HEK293 (cell line): ENCODE measurements at regions not wholly inside any gene's neighbourhood (a gene's known extent, or its start where the extent isn't known, plus 50 kb on each side); places are given as distances from the start of the nearest gene placed in this dataset.

Experiments used
- CTCF ChIA-PET: fragments of 350-600 bp; formaldehyde crosslinking; extraction: SDS; loops from one replicate; lab custom pipeline; 2021; ENCODE audit warnings: antibody characterized with exemption; lab: Yijun Ruan, JAX
- POLR2A ChIA-PET: fragments of 300-600 bp; formaldehyde crosslinking; extraction: SDS; loops from one replicate; lab custom pipeline; 2020; ENCODE audit warnings: antibody characterized with exemption, inconsistent platforms; lab: Yijun Ruan, JAX
- H3K27ac ChIP-seq: fragments of 200-500 bp; sonication (Bioruptor generic); 2 replicates; pipeline ENCODE4 v1.5.1; 2014; ENCODE audit warnings: low read depth, low read length, control low read depth, inconsistent platforms; ENCODE audit errors: extremely low read depth
- H3K36me3 ChIP-seq, 2 experiments: fragments of 200-500 bp in 1 of 2; sonication (Bioruptor generic) in 1 of 2; 1 replicate in 1 of 2; 2 replicates in 1 of 2; pipeline ENCODE4 v1.5.1; 2014 to 2017; ENCODE audit warnings: inconsistent platforms in 2 of 2, low read length in 2 of 2; ENCODE audit not compliant: control insufficient read depth in 2 of 2, insufficient read depth in 1 of 2
- H3K4me1 ChIP-seq: fragments of 200-500 bp; sonication (Bioruptor generic); 2 replicates; pipeline ENCODE4 v1.5.1; 2014; ENCODE audit warnings: mild to moderate bottlenecking, low read length, inconsistent platforms; ENCODE audit not compliant: control insufficient read depth, insufficient read depth
- H3K4me3 ChIP-seq: 2 replicates; pipeline ENCODE4 v1.5.1; 2011; ENCODE audit warnings: low read depth, mild to moderate bottlenecking, control low read depth, low read length, moderate library complexity
- H3K9me3 ChIP-seq: fragments of 200-500 bp; sonication (Bioruptor generic); 2 replicates; pipeline ENCODE4 v1.5.1; 2014; ENCODE audit warnings: low read depth, low read length, inconsistent platforms; ENCODE audit not compliant: control insufficient read depth, insufficient read depth
- REPIN1 ChIP-seq: fragments of 450-650 bp; formaldehyde crosslinking; IDR thresholded peaks from 2 replicates; pipeline ENCODE4 v1.5.1; 2017; ENCODE audit warnings: missing biosample characterization, missing genetic modification characterization, low read depth
- SCRT1 ChIP-seq: fragments of 450-650 bp; formaldehyde crosslinking; IDR thresholded peaks from 2 replicates; pipeline ENCODE4 v1.5.1; 2016; ENCODE audit warnings: missing biosample characterization, missing genetic modification characterization, borderline replicate concordance
- ZNF133 ChIP-seq: fragments of 450-650 bp; formaldehyde crosslinking; IDR thresholded peaks from 2 replicates; pipeline ENCODE4 v1.5.1; 2016; ENCODE audit warnings: missing biosample characterization, missing genetic modification characterization
- ZNF211 ChIP-seq: fragments of 450-650 bp; formaldehyde crosslinking; IDR thresholded peaks from 2 replicates; pipeline ENCODE4 v1.5.1; 2016; ENCODE audit warnings: low read depth, missing biosample characterization, missing genetic modification characterization
- ZNF223 ChIP-seq: fragments of 450-650 bp; formaldehyde crosslinking; IDR thresholded peaks from 2 replicates; pipeline ENCODE4 v1.5.1; 2016; ENCODE audit warnings: missing biosample characterization, missing genetic modification characterization
- ZNF23 ChIP-seq: fragments of 450-650 bp; formaldehyde crosslinking; IDR thresholded peaks from 2 replicates; pipeline ENCODE4 v1.5.1; 2016; ENCODE audit warnings: missing biosample characterization, missing genetic modification characterization, borderline replicate concordance
- ZNF239 ChIP-seq: fragments of 450-650 bp; formaldehyde crosslinking; IDR thresholded peaks from 2 replicates; pipeline ENCODE4 v1.5.1; 2016; ENCODE audit warnings: missing biosample characterization, missing genetic modification characterization
- ZNF350 ChIP-seq: fragments of 450-650 bp; formaldehyde crosslinking; IDR thresholded peaks from 2 replicates; pipeline ENCODE4 v1.5.0; 2017; ENCODE audit warnings: missing biosample characterization, mild to moderate bottlenecking, missing genetic modification characterization
- ZNF394 ChIP-seq: fragments of 450-650 bp; formaldehyde crosslinking; IDR thresholded peaks from 2 replicates; pipeline ENCODE4 v1.5.1; 2016; ENCODE audit warnings: missing biosample characterization, missing genetic modification characterization, mild to moderate bottlenecking, moderate library complexity, borderline replicate concordance
- ZNF514 ChIP-seq: fragments of 450-650 bp; formaldehyde crosslinking; IDR thresholded peaks from 2 replicates; pipeline ENCODE4 v1.5.1; 2016; ENCODE audit warnings: missing biosample characterization, missing genetic modification characterization
- ZNF544 ChIP-seq: fragments of 450-650 bp; formaldehyde crosslinking; IDR thresholded peaks from 2 replicates; pipeline ENCODE4 v1.5.0; 2017; ENCODE audit warnings: missing biosample characterization, missing genetic modification characterization
- ZNF561 ChIP-seq: fragments of 450-650 bp; IDR thresholded peaks from 2 replicates; pipeline ENCODE4 v1.5.1; 2018; ENCODE audit warnings: missing biosample characterization, missing genetic modification characterization, borderline replicate concordance
- ZNF610 ChIP-seq: fragments of 450-650 bp; formaldehyde crosslinking; IDR thresholded peaks from 2 replicates; pipeline ENCODE4 v1.5.1; 2016; ENCODE audit warnings: missing biosample characterization, missing genetic modification characterization, borderline replicate concordance
- ZNF677 ChIP-seq: fragments of 450-650 bp; IDR thresholded peaks from 2 replicates; pipeline ENCODE4 v1.5.0; 2018; ENCODE audit warnings: missing biosample characterization, mild to moderate bottlenecking, missing genetic modification characterization, moderate library complexity
- ZNF830 ChIP-seq: fragments of 450-650 bp; IDR thresholded peaks from 2 replicates; pipeline ENCODE4 v1.5.0; 2018; ENCODE audit warnings: missing biosample characterization, missing genetic modification characterization, low read depth, mild to moderate bottlenecking, moderate library complexity
- ZNF837 ChIP-seq: fragments of 450-650 bp; formaldehyde crosslinking; IDR thresholded peaks from 2 replicates; pipeline ENCODE4 v1.5.1; 2016; ENCODE audit warnings: missing biosample characterization, missing genetic modification characterization
- ZSCAN16 ChIP-seq: fragments of 450-650 bp; formaldehyde crosslinking; IDR thresholded peaks from 2 replicates; pipeline ENCODE4 v1.5.1; 2016; ENCODE audit warnings: missing biosample characterization, missing genetic modification characterization
- TF ChIP-seq, protein P1 (sequence below): fragments of 450-650 bp; formaldehyde crosslinking; IDR thresholded peaks from 2 replicates; pipeline ENCODE4 v1.5.1; 2016; ENCODE audit warnings: missing biosample characterization, missing genetic modification characterization
- TF ChIP-seq, protein P2 (sequence below): IDR thresholded peaks from 2 replicates; pipeline ENCODE4 v1.6.1; 2011; ENCODE audit warnings: mild to moderate bottlenecking, low read depth, low read length, borderline replicate concordance
- TF ChIP-seq, protein P3 (sequence below): fragments of 450-650 bp; IDR thresholded peaks from 2 replicates; pipeline ENCODE4 v1.5.1; 2018; ENCODE audit warnings: missing biosample characterization, mild to moderate bottlenecking, missing genetic modification characterization
- TF ChIP-seq, protein P4 (sequence below): fragments of 450-650 bp; formaldehyde crosslinking; IDR thresholded peaks from 2 replicates; pipeline ENCODE4 v1.5.1; 2016; ENCODE audit warnings: missing biosample characterization, missing genetic modification characterization
- TF ChIP-seq, protein P5 (sequence below): fragments of 450-650 bp; formaldehyde crosslinking; IDR thresholded peaks from 2 replicates; pipeline ENCODE4 v1.5.1; 2017; ENCODE audit warnings: missing biosample characterization, mild to moderate bottlenecking, missing genetic modification characterization, moderate library complexity
- TF ChIP-seq, protein P6 (sequence below): fragments of 450-650 bp; formaldehyde crosslinking; IDR thresholded peaks from 2 replicates; pipeline ENCODE4 v1.5.1; 2017; ENCODE audit warnings: missing biosample characterization, missing genetic modification characterization

DNA sequence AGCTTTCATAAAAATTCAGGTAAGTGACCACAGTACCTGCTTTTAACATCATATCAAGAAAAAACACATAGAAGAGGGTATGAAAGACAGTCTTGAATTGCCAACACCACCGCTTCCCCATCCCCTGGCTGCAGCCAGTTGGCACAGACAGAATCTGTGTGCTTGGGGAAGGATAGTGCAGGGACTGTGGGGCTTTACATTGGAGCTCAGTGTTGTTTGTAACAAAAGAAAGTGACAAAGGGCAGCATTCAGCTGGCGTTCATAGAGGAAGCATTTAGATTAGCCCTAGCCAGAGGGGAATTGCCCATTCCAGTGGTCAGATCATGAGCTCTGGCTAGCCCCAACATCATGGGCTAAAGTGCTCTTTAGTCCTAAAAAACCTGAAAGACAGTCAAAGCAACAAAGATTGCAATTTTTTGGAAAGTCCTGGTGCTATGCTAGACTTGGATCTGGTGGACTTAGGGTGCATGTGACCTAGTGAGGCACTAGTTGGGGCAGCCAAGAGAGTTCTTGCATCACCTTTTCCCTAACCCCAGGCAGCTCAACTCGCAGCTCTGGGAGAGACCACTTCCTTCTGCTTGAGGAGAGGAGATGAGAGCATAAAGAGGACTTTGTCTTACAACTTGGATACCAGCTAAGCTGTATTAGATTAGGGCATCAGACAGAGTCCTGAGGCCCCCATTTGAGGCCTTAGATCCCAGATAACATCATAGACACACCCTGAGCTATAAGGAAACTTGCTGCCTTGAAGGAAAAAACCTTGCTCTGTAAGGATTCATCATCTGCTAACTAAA, 1602.4 kb upstream of the ADGRL3 start:
- ChIA-PET POLR2A (no interaction called here), CTCF (no interaction called here)
- Histone ChIP-seq H3K9me3 (no peaks in the 10 kb centered on the region), H3K4me3 (no peak overlapping the region), H3K27ac (no peak overlapping the region), H3K4me1 (no peaks in the 10 kb centered on the region), H3K36me3 (no peaks in the 10 kb centered on the region)
- no peak for TF ChIP-seq ZSCAN16 (tag by site-specific recombination)
- no peak for TF ChIP-seq ZNF677 (tag by site-specific recombination)
- TF ChIP-seq, protein P1, sequence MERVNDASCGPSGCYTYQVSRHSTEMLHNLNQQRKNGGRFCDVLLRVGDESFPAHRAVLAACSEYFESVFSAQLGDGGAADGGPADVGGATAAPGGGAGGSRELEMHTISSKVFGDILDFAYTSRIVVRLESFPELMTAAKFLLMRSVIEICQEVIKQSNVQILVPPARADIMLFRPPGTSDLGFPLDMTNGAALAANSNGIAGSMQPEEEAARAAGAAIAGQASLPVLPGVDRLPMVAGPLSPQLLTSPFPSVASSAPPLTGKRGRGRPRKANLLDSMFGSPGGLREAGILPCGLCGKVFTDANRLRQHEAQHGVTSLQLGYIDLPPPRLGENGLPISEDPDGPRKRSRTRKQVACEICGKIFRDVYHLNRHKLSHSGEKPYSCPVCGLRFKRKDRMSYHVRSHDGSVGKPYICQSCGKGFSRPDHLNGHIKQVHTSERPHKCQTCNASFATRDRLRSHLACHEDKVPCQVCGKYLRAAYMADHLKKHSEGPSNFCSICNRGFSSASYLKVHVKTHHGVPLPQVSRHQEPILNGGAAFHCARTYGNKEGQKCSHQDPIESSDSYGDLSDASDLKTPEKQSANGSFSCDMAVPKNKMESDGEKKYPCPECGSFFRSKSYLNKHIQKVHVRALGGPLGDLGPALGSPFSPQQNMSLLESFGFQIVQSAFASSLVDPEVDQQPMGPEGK (tag by site-specific recombination) = no peak
- TF ChIP-seq, protein P2, sequence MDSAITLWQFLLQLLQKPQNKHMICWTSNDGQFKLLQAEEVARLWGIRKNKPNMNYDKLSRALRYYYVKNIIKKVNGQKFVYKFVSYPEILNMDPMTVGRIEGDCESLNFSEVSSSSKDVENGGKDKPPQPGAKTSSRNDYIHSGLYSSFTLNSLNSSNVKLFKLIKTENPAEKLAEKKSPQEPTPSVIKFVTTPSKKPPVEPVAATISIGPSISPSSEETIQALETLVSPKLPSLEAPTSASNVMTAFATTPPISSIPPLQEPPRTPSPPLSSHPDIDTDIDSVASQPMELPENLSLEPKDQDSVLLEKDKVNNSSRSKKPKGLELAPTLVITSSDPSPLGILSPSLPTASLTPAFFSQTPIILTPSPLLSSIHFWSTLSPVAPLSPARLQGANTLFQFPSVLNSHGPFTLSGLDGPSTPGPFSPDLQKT = no peak
- no peak for TF ChIP-seq SCRT1 (tag by site-specific recombination)
- TF ChIP-seq ZNF830 (tag by site-specific recombination) = no peak
- TF ChIP-seq ZNF610 (tag by site-specific recombination) = no peak
- TF ChIP-seq ZNF211 = no peak
- TF ChIP-seq, protein P3, sequence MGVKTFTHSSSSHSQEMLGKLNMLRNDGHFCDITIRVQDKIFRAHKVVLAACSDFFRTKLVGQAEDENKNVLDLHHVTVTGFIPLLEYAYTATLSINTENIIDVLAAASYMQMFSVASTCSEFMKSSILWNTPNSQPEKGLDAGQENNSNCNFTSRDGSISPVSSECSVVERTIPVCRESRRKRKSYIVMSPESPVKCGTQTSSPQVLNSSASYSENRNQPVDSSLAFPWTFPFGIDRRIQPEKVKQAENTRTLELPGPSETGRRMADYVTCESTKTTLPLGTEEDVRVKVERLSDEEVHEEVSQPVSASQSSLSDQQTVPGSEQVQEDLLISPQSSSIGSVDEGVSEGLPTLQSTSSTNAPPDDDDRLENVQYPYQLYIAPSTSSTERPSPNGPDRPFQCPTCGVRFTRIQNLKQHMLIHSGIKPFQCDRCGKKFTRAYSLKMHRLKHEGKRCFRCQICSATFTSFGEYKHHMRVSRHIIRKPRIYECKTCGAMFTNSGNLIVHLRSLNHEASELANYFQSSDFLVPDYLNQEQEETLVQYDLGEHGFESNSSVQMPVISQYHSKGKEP = no peak
- TF ChIP-seq ZNF350 (tag by site-specific recombination) = no peak
- no peak for TF ChIP-seq ZNF223
- TF ChIP-seq, protein P4, sequence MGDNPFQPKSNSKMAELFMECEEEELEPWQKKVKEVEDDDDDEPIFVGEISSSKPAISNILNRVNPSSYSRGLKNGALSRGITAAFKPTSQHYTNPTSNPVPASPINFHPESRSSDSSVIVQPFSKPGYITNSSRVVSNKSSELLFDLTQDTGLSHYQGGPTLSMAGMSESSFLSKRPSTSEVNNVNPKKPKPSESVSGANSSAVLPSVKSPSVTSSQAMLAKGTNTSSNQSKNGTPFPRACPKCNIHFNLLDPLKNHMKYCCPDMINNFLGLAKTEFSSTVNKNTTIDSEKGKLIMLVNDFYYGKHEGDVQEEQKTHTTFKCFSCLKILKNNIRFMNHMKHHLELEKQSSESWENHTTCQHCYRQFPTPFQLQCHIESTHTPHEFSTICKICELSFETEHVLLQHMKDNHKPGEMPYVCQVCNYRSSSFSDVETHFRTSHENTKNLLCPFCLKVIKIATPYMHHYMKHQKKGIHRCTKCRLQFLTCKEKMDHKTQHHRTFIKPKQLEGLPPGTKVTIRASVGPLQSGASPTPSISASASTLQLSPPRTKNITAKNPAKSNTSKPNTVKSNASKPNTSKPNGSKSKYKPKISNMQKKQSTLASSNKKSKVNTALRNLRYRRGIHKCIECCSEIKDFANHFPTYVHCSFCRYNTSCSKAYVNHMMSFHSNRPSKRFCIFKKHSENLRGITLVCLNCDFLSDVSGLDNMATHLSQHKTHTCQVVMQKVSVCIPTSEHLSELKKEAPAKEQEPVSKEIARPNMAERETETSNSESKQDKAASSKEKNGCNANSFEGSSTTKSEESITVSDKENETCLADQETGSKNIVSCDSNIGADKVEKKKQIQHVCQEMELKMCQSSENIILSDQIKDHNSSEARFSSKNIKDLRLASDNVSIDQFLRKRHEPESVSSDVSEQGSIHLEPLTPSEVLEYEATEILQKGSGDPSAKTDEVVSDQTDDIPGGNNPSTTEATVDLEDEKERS (tag by site-specific recombination) = no peak
- no peak for TF ChIP-seq ZNF544 (tag by site-specific recombination)

DNA sequence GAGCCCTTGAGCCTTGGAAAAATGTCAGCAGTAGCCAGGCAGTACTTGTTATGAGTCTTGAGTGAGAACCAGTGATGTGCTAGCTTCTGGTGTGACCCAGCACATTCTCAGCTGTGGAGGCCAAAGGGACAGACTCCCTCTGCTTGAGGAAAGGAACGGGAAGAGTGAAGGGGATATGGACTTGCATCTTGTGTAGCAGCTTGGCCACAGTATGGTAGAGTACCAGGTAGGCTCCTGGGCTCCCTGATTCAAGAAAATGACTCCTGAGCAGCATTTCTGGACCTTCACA, 1601.9 kb upstream of the ADGRL3 start:
- H3K27ac ChIP-seq = no peak overlapping the region
- no peaks in the 10 kb centered on the region for H3K36me3 ChIP-seq
- CTCF ChIA-PET = no interaction called here
- no peak overlapping the region for H3K4me3 ChIP-seq
- POLR2A ChIA-PET = no interaction called here
- H3K9me3 ChIP-seq = no peaks in the 10 kb centered on the region
- no peaks in the 10 kb centered on the region for H3K4me1 ChIP-seq
- TF ChIP-seq, protein P5, sequence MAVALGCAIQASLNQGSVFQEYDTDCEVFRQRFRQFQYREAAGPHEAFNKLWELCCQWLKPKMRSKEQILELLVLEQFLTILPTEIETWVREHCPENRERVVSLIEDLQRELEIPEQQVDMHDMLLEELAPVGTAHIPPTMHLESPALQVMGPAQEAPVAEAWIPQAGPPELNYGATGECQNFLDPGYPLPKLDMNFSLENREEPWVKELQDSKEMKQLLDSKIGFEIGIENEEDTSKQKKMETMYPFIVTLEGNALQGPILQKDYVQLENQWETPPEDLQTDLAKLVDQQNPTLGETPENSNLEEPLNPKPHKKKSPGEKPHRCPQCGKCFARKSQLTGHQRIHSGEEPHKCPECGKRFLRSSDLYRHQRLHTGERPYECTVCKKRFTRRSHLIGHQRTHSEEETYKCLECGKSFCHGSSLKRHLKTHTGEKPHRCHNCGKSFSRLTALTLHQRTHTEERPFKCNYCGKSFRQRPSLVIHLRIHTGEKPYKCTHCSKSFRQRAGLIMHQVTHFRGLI (tag by site-specific recombination) = no peak
- TF ChIP-seq ZNF561 (tag by site-specific recombination) (no peak), ZNF223 (no peak), ZNF133 (no peak), ZNF239 (no peak), ZNF394 (tag by site-specific recombination) (no peak), REPIN1 (tag by site-specific recombination) (no peak), ZNF837 (tag by site-specific recombination) (no peak), ZNF23 (tag by site-specific recombination) (no peak), ZNF514 (tag by site-specific recombination) (no peak)
- TF ChIP-seq, protein P6, sequence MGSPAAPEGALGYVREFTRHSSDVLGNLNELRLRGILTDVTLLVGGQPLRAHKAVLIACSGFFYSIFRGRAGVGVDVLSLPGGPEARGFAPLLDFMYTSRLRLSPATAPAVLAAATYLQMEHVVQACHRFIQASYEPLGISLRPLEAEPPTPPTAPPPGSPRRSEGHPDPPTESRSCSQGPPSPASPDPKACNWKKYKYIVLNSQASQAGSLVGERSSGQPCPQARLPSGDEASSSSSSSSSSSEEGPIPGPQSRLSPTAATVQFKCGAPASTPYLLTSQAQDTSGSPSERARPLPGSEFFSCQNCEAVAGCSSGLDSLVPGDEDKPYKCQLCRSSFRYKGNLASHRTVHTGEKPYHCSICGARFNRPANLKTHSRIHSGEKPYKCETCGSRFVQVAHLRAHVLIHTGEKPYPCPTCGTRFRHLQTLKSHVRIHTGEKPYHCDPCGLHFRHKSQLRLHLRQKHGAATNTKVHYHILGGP (tag by site-specific recombination) = no peak
